ENCODE measurements at regions not wholly inside any gene's neighbourhood (a gene's known extent, or its start where the extent isn't known, plus 50 kb on each side); places are given as distances from the start of the nearest gene placed in this dataset.

- TF ChIP-seq CTCF (IDR thresholded peaks at IDR 0.05) (no peak), POLR2A (IDR thresholded peaks at IDR 0.05) (no peak), EP300 (IDR thresholded peaks at IDR 0.05) (no peak)
Measured at GRCh38 chr3:82839871-82840270, 1078.4 kb upstream of the GBE1 start.

Measured in upper lobe of left lung (tissue), 4 donors.